Testis (tissue), 2 donors: ENCODE measurements at regions not wholly inside any gene's neighbourhood (a gene's known extent, or its start where the extent isn't known, plus 50 kb on each side); places are given as distances from the start of the nearest gene placed in this dataset.

Experiments used
- POLR2A ChIP-seq: fragments of 450-650 bp; IDR thresholded peaks from one replicate; pipeline ENCODE4 v1.6.1; 2017; ENCODE audit warnings: antibody characterized with exemption, mild to moderate bottlenecking, moderate library complexity
- TF ChIP-seq, protein P1 (sequence below), 3 experiments: fragments of 450-650 bp in 2 of 3; fragments of 200-600 bp in 1 of 3; sonication (generic) in 1 of 3; IDR thresholded peaks; one replicate each; pipeline ENCODE4 v1.5.1; 2016 to 2019; ENCODE audit warnings: antibody characterized with exemption in 3 of 3, mild to moderate bottlenecking in 2 of 3, moderate library complexity in 1 of 3

DNA sequence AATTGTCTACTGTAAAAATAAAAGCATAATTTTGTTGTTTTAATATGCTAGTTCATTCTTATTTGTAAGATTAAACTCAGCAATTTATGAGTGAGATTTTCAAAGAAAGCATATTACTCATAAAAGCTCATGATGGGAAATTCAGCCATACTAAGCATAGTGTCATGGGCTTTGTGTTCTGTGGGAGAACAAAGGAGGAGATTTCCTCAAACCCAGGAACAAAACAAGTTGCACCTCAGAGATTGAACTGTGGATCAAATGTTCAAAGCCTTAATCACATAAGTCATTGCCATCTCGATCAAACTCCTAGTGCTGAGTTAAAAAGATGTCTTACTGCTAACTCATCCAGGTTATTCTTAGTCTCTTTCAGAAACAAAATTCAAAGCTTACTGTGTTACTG lies 85.6 kb upstream of the PDZRN3 start:
- no peak for TF ChIP-seq POLR2A
- TF ChIP-seq, protein P1, sequence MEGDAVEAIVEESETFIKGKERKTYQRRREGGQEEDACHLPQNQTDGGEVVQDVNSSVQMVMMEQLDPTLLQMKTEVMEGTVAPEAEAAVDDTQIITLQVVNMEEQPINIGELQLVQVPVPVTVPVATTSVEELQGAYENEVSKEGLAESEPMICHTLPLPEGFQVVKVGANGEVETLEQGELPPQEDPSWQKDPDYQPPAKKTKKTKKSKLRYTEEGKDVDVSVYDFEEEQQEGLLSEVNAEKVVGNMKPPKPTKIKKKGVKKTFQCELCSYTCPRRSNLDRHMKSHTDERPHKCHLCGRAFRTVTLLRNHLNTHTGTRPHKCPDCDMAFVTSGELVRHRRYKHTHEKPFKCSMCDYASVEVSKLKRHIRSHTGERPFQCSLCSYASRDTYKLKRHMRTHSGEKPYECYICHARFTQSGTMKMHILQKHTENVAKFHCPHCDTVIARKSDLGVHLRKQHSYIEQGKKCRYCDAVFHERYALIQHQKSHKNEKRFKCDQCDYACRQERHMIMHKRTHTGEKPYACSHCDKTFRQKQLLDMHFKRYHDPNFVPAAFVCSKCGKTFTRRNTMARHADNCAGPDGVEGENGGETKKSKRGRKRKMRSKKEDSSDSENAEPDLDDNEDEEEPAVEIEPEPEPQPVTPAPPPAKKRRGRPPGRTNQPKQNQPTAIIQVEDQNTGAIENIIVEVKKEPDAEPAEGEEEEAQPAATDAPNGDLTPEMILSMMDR (IDR thresholded peaks at IDR 0.05) = no peak
